ENCODE measurements at regions not wholly inside any gene's neighbourhood (a gene's known extent, or its start where the extent isn't known, plus 50 kb on each side); places are given as distances from the start of the nearest gene placed in this dataset.

- Histone ChIP-seq H3K9me3 (replicated peaks; ENCODE audit: control insufficient read depth, insufficient read depth, low read length) (no peaks in the 10 kb centered on the region), H2AFZ (ENCODE audit: low read depth, low read length) (no peak overlapping the region), H3K4me3 (replicated peaks in 1 of 3; ENCODE audit: insufficient read depth in 1 of 3, low read depth in 1 of 3, low read length in 3 of 3) (no peak overlapping the region), H3K79me2 (ENCODE audit: control insufficient read depth, insufficient read depth, low read length) (no peaks in the 10 kb centered on the region), H3K27ac (ENCODE audit: insufficient read depth, low read depth, low read length) (no peak overlapping the region), H3K4me1 (ENCODE audit: control insufficient read depth, extremely low read depth, insufficient read depth, low read length) (no peaks in the 10 kb centered on the region), H3K9me1 (replicated peaks; ENCODE audit: control insufficient read depth, extremely low read depth, insufficient read depth, low read length) (no peaks in the 10 kb centered on the region), H3K27me3 (ENCODE audit: control insufficient read depth in 2 of 2, insufficient read depth in 2 of 2, low read length in 2 of 2) (no peaks in the 10 kb centered on the region), H3K9ac (replicated peaks; ENCODE audit: extremely low read depth, insufficient read depth, low read length) (no peak overlapping the region), H3K4me2 (ENCODE audit: insufficient read depth, low read length) (no peak overlapping the region), H4K20me1 (replicated peaks; ENCODE audit: control insufficient read depth, extremely low read depth, insufficient read depth, low read length) (no peaks in the 10 kb centered on the region), H3K36me3 (ENCODE audit: control insufficient read depth in 2 of 2, extremely low read depth in 1 of 2, insufficient read depth in 2 of 2, low read length in 2 of 2) (no peaks in the 10 kb centered on the region)
- FAIRE-seq: no peak
- CTCF ChIA-PET: no interaction called here
- POLR2A ChIA-PET: no interaction called here
- TF ChIP-seq EZH2 (IDR thresholded peaks at IDR 0.05; ENCODE audit: borderline replicate concordance, low read depth, low read length, severe bottlenecking) (no peak), MAX (IDR thresholded peaks at IDR 0.05; ENCODE audit: insufficient read depth, insufficient read length) (no peak), CTCF (IDR thresholded peaks at IDR 0.05; ENCODE audit: extremely low read depth in 1 of 2, insufficient read depth in 1 of 2, low read depth in 1 of 2, low read length in 2 of 2) (no peak), POLR2AphosphoS5 (IDR thresholded peaks at IDR 0.05; ENCODE audit: insufficient read depth, low read depth, low read length) (no peak), MYC (IDR thresholded peaks at IDR 0.05; ENCODE audit: low read depth, low read length) (no peak), POLR2A (IDR thresholded peaks at IDR 0.05; ENCODE audit: low read depth, low read length) (no peak)
- dilution Hi-C loops (cut with MboI; ENCODE audit: extremely low pct_ligation_motif_present, low sequenced_read_pairs): no loop called here
- no peak for DNase-seq (ENCODE audit: low read depth, low spot score)
- intact Hi-C loops (cut with micrococcal nuclease): no loop called here
- no TSS peak for BruUV-seq (replicated peaks)
Measured at GRCh38 chr3:24999357-24999756, 428.7 kb upstream of the RARB start.

GRCh38 chr3:25000971-25001591, 427.0 kb upstream of the RARB start:
- Histone ChIP-seq H3K9ac (replicated peaks; ENCODE audit: extremely low read depth, insufficient read depth, low read length) (no peak overlapping the region), H3K9me3 (replicated peaks; ENCODE audit: control insufficient read depth, insufficient read depth, low read length) (no peaks in the 10 kb centered on the region), H3K27ac (ENCODE audit: insufficient read depth, low read depth, low read length) (no peak overlapping the region), H3K79me2 (ENCODE audit: control insufficient read depth, insufficient read depth, low read length) (no peaks in the 10 kb centered on the region), H3K4me1 (ENCODE audit: control insufficient read depth, extremely low read depth, insufficient read depth, low read length) (no peaks in the 10 kb centered on the region), H3K4me3 (replicated peaks in 1 of 3; ENCODE audit: insufficient read depth in 1 of 3, low read depth in 1 of 3, low read length in 3 of 3) (no peak overlapping the region), H2AFZ (ENCODE audit: low read depth, low read length) (no peak overlapping the region), H3K36me3 (ENCODE audit: control insufficient read depth in 2 of 2, extremely low read depth in 1 of 2, insufficient read depth in 2 of 2, low read length in 2 of 2) (no peaks in the 10 kb centered on the region), H4K20me1 (replicated peaks; ENCODE audit: control insufficient read depth, extremely low read depth, insufficient read depth, low read length) (no peaks in the 10 kb centered on the region), H3K27me3 (ENCODE audit: control insufficient read depth in 2 of 2, insufficient read depth in 2 of 2, low read length in 2 of 2) (no peaks in the 10 kb centered on the region), H3K9me1 (replicated peaks; ENCODE audit: control insufficient read depth, extremely low read depth, insufficient read depth, low read length) (no peaks in the 10 kb centered on the region), H3K4me2 (ENCODE audit: insufficient read depth, low read length) (no peak overlapping the region)
- dilution Hi-C loops (cut with MboI; ENCODE audit: extremely low pct_ligation_motif_present, low sequenced_read_pairs): no loop called here
- intact Hi-C loops (cut with micrococcal nuclease): no loop called here
- no TSS peak for BruUV-seq (replicated peaks)
- no peak for TF ChIP-seq GATA2 (IDR thresholded peaks at IDR 0.05; ENCODE audit: insufficient read depth, insufficient read length, low read depth, low read length)
- TF ChIP-seq FOS (IDR thresholded peaks at IDR 0.05; ENCODE audit: borderline replicate concordance, insufficient read depth, low read length): no peak
- TF ChIP-seq MYC (IDR thresholded peaks at IDR 0.05; ENCODE audit: low read depth, low read length): no peak
- TF ChIP-seq MAX (IDR thresholded peaks at IDR 0.05; ENCODE audit: insufficient read depth, insufficient read length): no peak
- no peak for TF ChIP-seq EZH2 (IDR thresholded peaks at IDR 0.05; ENCODE audit: borderline replicate concordance, low read depth, low read length, severe bottlenecking)
- TF ChIP-seq CTCF (IDR thresholded peaks at IDR 0.05; ENCODE audit: extremely low read depth in 1 of 2, insufficient read depth in 1 of 2, low read depth in 1 of 2, low read length in 2 of 2): no peak
- TF ChIP-seq POLR2AphosphoS5 (IDR thresholded peaks at IDR 0.05; ENCODE audit: insufficient read depth, low read depth, low read length): no peak
- no peak for TF ChIP-seq JUN (IDR thresholded peaks at IDR 0.05; ENCODE audit: borderline replicate concordance, insufficient read depth, insufficient read length, low read depth)
- TF ChIP-seq POLR2A (IDR thresholded peaks at IDR 0.05; ENCODE audit: low read depth, low read length): no peak
- CTCF ChIA-PET: no interaction called here
- POLR2A ChIA-PET: no interaction called here
- no peak for DNase-seq (ENCODE audit: low read depth, low spot score)
- FAIRE-seq: no peak

All from endothelial cell of umbilical vein (primary cell).